Fibroblast of the aortic adventitia (primary cell): ENCODE measurements at regions not wholly inside any gene's neighbourhood (a gene's known extent, or its start where the extent isn't known, plus 50 kb on each side); places are given as distances from the start of the nearest gene placed in this dataset.

Experiments
- DNase-seq: peaks from one replicate; pipeline ENCODE4 v3.0.0-alpha.2; 2010; ENCODE audit warnings: low read depth
- H3K4me3 ChIP-seq: 2 replicates; pipeline ENCODE4 v1.5.1; 2011; ENCODE audit warnings: low read depth, mild to moderate bottlenecking, control low read depth, low read length, moderate library complexity
- TF ChIP-seq, protein P1 (sequence below): IDR thresholded peaks from 2 replicates; pipeline ENCODE4 v1.5.1; 2011; ENCODE audit warnings: mild to moderate bottlenecking, low read length, control low read depth, inconsistent platforms; ENCODE audit not compliant: insufficient read depth

DNA sequence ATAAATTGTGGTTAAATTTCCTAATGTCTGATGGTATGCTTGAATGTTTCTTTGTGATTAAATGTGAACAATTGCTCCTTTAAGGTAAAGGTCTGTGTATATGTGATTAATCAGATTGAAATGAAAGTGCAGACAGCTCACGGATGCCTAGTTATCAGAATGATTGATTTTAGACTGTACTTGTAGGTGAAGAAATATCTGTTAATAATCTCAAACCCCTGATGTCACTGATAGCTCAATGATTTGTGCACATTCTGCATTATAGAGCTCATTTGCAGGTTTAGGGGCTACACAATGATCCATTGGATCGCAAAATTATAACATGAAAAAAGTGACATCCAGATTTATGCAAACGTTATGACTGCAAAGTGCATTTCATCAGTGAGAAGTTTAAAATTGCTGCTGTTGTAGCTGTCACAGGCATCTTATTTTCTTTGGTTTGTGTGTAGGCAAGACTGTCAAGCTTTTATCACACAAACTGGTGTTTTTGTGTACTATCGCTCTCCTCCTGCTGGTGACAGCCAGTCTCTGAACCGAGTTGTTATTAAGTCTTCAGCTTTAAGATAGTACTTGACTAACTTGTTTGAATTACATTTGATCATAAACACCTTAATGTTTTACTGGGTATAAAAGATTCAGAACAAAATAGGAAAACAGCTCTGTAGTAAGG, 103.4 kb upstream of the RMST start:
- DNase-seq, result no peak
- TF ChIP-seq, protein P1, sequence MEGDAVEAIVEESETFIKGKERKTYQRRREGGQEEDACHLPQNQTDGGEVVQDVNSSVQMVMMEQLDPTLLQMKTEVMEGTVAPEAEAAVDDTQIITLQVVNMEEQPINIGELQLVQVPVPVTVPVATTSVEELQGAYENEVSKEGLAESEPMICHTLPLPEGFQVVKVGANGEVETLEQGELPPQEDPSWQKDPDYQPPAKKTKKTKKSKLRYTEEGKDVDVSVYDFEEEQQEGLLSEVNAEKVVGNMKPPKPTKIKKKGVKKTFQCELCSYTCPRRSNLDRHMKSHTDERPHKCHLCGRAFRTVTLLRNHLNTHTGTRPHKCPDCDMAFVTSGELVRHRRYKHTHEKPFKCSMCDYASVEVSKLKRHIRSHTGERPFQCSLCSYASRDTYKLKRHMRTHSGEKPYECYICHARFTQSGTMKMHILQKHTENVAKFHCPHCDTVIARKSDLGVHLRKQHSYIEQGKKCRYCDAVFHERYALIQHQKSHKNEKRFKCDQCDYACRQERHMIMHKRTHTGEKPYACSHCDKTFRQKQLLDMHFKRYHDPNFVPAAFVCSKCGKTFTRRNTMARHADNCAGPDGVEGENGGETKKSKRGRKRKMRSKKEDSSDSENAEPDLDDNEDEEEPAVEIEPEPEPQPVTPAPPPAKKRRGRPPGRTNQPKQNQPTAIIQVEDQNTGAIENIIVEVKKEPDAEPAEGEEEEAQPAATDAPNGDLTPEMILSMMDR, result no peak
- no peak overlapping the region for H3K4me3 ChIP-seq

DNA sequence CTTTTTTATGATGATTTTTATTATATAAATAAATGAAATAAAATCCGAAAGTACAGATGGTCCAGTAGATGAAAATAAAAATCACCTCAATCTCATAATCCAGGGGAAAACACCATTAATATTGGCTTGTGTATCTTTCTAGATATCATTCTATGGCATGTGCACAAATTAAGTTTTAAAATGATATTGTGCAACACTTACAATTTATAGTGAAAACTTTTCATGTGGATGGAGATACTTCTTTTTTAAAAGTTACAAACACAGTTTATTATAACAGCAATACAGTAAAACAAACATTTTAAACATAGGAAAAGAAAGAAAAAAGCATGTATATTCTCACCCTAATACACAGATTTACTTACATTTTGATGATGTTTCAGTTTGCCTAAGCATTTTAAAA, 98.9 kb upstream of the RMST start:
- DNase-seq, result no peak
- TF ChIP-seq, protein P1, result no peak
- H3K4me3 ChIP-seq, result no peak overlapping the region

DNA sequence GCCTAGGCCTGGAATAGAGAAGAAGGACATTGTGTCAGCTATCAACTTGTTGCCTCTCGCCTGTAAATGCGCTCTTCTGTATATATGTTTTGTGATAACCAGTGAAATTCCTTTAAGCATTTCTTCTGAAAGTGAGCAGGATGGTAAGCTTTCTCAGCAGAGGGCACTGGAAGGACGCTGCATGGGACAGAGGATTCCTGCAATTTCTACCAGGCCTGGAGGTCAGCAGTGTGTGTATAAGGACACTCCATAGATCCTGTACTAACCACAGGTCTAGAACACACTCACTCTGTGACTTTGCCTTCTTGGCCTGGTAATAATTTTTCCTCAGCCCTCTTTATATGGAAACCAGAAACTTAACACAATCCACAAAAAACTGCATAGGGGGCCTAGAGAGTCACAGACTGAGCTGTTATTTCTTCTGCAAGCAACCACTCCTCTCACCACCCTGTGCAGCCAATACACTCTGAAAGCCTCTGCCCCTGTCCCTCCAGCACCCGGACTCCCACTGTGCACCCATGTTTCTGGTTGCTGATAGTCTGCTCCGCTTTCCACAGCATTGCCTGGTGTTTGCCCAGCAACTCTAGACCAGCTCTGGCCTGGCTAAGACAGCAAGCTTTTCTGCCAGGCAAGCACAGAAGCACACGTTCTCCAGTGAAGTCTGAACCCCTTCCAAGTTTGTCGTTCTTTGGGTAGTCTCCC, 94.0 kb upstream of the RMST start:
- TF ChIP-seq, protein P1, result no peak
- no peak for DNase-seq
- H3K4me3 ChIP-seq, result no peak overlapping the region

DNA sequence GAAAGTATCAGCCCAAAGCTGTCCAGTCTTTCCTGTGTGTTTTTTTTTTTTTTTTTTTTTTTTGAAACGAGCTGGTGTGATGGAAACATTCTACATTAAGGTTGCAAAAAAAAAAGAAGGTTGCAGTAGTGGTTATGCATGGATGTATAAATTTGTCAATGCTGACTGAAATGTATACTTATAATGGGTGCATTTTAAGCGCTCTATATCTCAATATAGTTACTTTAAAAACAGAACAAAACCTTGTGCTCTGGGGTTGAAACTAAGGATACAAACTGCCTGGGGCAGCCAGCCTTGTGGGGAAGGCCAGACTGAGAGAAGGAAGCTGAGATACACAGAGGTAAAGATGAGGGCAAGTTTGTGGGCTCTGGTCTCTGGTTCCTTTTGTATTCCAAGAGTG, 87.3 kb upstream of the RMST start:
- DNase-seq, result no peak
- TF ChIP-seq, protein P1, result no peak
- no peak overlapping the region for H3K4me3 ChIP-seq

DNA sequence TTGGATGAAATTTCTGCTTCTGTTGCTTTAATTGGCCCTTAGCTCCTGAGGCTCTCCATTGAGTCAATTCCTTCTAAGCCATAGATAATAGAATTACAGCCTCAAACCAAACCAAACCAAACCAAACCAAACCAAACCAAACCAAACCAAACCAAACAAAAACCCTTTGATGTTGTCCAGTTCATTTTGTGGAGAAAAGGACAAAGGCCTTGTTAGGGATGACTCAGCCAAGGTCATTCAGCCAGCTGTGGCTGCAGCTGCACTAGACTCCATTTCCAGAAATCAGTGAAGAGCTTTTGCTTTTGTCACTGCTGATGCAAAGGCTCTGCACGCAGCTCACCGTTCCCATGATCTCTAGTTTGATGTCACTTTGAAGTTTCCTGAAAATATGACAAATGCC, 82.2 kb upstream of the RMST start:
- no peak overlapping the region for H3K4me3 ChIP-seq
- TF ChIP-seq, protein P1, result no peak
- no peak for DNase-seq

DNA sequence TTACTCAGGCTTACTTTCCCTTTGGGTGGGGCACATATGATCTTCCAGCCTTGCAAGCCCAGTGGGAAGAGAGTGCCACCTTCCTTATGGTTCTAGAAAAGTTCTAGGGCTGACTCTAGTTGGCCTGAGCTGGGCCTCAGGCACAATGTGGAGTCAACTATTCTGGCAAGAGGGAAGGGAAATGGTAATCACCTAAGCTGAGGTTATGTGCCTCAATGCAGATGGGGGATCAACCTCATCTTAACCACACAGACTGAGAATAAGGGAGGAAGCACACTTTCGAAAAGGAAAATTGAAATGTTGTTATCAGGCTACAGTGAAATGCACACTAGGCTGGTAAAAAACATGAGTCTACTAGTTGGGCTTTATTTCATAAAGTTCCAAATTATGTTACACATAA, 77.5 kb upstream of the RMST start:
- TF ChIP-seq, protein P1, result no peak
- DNase-seq, result no peak
- H3K4me3 ChIP-seq, result no peak overlapping the region
